K562 (cell line): ENCODE measurements at regions not wholly inside any gene's neighbourhood (a gene's known extent, or its start where the extent isn't known, plus 50 kb on each side); places are given as distances from the start of the nearest gene placed in this dataset.

ENCODE experiments used
- TF ChIP-seq, protein P1 (sequence below), 3 experiments: IDR thresholded peaks in 2 of 3; conservative IDR thresholded peaks in 1 of 3; 2 replicates each; pipeline ENCODE4 v1.5.1; 2011 to 2012; ENCODE audit warnings: low read length in 3 of 3, mild to moderate bottlenecking in 3 of 3, control low read depth in 2 of 3, improper control_type of control experiment in 1 of 3, inconsistent platforms in 1 of 3, low read depth in 1 of 3, mixed read lengths in 1 of 3, moderate library complexity in 1 of 3; ENCODE audit not compliant: insufficient read depth in 2 of 3
- TF ChIP-seq, protein P2 (sequence below), 2 experiments: fragments of 200-800 bp in 1 of 2; sonication (Bioruptor generic) in 1 of 2; sonication (generic) in 1 of 2; formaldehyde crosslinking in 1 of 2; IDR thresholded peaks in 1 of 2; conservative IDR thresholded peaks in 1 of 2; 2 replicates each; pipeline versions ENCODE4 v1.5.0 to v1.6.1; 2016 to 2020; ENCODE audit warnings: missing compliant biosample characterization in 1 of 2, missing genetic modification characterization in 1 of 2, missing genetic modification reagents in 1 of 2

DNA sequence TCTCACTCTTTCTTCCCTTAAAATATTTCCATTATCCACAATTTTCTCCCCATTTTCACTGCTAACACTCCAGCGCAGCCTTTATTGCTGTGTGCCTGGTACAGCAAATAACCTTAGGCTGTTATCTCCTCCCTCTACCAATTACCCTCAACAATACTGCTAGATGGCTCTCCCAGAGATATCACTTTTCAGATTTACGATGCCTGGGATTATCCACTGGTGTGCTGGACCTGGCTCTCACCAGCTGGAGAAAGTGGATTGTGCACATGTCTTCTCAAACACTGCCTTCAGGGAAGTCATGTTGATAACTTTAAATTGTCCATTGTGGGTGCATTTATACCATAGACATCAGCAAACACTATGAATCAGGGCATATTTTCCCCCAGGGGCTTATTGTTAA, 101.9 kb upstream of the ADAMTS20 start:
- TF ChIP-seq, protein P1, sequence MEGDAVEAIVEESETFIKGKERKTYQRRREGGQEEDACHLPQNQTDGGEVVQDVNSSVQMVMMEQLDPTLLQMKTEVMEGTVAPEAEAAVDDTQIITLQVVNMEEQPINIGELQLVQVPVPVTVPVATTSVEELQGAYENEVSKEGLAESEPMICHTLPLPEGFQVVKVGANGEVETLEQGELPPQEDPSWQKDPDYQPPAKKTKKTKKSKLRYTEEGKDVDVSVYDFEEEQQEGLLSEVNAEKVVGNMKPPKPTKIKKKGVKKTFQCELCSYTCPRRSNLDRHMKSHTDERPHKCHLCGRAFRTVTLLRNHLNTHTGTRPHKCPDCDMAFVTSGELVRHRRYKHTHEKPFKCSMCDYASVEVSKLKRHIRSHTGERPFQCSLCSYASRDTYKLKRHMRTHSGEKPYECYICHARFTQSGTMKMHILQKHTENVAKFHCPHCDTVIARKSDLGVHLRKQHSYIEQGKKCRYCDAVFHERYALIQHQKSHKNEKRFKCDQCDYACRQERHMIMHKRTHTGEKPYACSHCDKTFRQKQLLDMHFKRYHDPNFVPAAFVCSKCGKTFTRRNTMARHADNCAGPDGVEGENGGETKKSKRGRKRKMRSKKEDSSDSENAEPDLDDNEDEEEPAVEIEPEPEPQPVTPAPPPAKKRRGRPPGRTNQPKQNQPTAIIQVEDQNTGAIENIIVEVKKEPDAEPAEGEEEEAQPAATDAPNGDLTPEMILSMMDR (IDR thresholded peaks at IDR 0.05 in 2 of 3, conservative IDR thresholded peaks at IDR 0.05 in 1 of 3; ENCODE audit: insufficient read depth in 2 of 3, low read depth in 1 of 3, low read length in 3 of 3) = no peak
- TF ChIP-seq, protein P2, sequence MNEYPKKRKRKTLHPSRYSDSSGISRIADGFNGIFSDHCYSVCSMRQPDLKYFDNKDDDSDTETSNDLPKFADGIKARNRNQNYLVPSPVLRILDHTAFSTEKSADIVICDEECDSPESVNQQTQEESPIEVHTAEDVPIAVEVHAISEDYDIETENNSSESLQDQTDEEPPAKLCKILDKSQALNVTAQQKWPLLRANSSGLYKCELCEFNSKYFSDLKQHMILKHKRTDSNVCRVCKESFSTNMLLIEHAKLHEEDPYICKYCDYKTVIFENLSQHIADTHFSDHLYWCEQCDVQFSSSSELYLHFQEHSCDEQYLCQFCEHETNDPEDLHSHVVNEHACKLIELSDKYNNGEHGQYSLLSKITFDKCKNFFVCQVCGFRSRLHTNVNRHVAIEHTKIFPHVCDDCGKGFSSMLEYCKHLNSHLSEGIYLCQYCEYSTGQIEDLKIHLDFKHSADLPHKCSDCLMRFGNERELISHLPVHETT (CRISPR knock-in tag; conservative IDR thresholded peaks at IDR 0.05 in 1 of 2, IDR thresholded peaks at IDR 0.05 in 1 of 2) = no peak
